Activated CD4-positive, CD25-positive, alpha-beta regulatory T cell treated with anti-CD3 and anti-CD28 coated beads, Interleukin-2, amount 50 U/mL, for 72 hours (primary cell): ENCODE measurements at regions not wholly inside any gene's neighbourhood (a gene's known extent, or its start where the extent isn't known, plus 50 kb on each side); places are given as distances from the start of the nearest gene placed in this dataset.

ENCODE experiments used
- DNase-seq: peaks from one replicate; pipeline ENCODE4 v3.0.0; 2021

GRCh38 chr13:22461854-22462490, 718.8 kb upstream of the SGCG start:
- no peak for DNase-seq

DNA sequence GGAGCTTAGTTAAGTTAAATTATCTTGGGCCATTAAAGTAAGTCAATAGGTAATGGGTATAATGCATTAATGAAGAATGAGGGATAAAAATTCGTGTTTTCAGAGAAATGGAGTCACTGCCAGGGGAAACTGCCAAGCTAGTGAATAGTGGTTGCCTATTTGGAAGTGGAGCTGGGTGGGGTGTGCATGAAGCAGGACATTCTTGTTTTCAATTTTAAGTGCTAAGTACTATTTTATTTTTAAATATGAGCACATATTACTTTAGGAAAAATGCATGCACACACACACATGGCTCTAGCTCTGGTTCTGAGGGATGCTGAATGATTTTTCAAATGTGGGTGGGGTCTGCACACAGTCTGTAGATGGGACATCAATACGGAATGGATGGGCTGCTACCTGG, 717.7 kb upstream of the SGCG start:
- no peak for DNase-seq

- DNase-seq: no peak
Observed at GRCh38 chr13:22468045-22468444, 712.7 kb upstream of the SGCG start.

GRCh38 chr13:22468824-22469223, 712.0 kb upstream of the SGCG start:
- DNase-seq: no peak

- DNase-seq: no peak
Observed at GRCh38 chr13:22469452-22469851, 711.3 kb upstream of the SGCG start.

DNA sequence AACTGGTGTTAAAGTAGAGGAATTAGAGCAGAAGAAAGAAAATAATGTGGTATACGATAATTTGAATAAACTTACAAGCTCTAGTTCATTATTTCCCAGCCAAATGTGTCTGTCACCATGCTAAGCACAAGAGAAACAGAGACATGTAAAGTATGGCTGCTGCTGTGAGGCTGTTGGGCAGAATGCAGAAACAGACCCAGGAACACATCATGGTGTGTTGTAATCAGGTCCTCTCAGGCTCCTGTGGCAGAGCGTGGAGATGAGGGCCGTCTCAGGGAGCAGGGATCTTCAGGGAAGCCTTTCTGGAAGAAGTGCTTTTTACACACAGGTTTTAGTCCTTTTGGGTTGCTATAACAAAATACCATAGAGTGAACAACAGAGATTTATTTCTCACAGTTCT, 710.7 kb upstream of the SGCG start:
- no peak for DNase-seq

DNA sequence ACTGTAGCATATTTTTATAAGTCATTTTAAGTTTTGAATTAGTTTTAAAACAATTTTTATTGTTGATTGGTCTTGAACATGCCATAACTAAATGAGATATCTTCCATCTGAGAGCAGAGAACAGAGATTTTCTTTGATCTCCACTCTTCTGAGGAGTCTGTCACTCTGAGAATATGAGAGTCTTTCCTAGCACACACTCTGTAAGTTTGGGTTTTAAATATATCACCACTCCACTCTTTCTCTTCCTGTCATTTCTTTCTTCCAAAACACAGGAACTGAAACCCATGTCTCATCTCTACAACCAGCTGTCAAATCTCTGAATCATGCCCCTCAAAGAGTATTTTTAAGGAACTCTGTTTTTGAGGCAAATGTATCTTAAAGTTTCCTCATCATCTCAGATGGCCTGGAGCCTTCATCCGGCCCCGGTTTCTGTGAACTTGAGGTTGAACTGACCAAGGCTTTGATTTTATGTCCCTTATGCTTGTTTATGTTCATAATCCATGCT, 698.2 kb upstream of the SGCG start:
- DNase-seq: no peak

GRCh38 chr13:22483276-22483675, 697.5 kb upstream of the SGCG start:
- DNase-seq: no peak

- DNase-seq: no peak
Observed at GRCh38 chr13:22486490-22486889, 694.3 kb upstream of the SGCG start.

DNA sequence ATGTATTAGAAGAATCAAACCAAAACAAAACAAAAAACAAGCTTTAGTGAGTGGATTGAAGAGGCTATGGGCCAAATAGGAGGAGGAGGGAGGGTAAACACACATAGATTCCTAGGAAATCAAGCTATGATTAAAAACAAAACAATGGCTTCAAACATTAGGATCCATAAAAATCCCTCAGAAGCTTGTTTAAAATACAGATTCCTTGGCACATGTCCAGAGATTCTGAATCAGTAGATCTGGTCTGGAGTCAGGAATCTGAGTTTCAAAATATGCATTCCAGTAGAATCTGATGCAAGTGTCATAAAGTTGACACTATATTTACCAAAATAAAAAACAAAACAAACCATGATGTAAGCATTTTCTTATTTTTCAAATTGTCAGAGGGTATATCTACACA, 692.8 kb upstream of the SGCG start:
- no peak for DNase-seq

- DNase-seq: no peak
Observed at GRCh38 chr13:22489771-22490170, 691.0 kb upstream of the SGCG start.

DNA sequence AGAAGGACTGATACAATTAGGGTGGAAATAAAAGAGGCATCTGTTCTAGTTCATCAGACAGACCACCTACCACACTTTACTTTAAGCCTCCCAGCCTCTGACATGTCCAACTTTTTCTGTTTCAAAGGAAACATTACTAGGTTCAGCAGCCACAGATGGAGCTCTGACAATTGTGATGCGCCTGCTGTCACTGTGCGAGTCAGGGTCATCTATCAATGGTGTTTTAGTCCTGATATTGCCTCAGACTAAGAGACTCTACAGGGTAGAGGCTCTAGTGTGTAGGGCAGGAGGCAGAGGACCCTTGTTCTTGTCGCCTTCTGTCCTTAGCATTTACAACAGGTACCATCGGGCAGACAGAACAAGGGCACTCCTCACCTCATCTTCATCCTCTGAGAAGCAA, 685.0 kb upstream of the SGCG start:
- no peak for DNase-seq

GRCh38 chr13:22496803-22497508, 683.8 kb upstream of the SGCG start:
- DNase-seq: no peak

GRCh38 chr13:22497991-22498780, 682.6 kb upstream of the SGCG start:
- DNase-seq: no peak

DNA sequence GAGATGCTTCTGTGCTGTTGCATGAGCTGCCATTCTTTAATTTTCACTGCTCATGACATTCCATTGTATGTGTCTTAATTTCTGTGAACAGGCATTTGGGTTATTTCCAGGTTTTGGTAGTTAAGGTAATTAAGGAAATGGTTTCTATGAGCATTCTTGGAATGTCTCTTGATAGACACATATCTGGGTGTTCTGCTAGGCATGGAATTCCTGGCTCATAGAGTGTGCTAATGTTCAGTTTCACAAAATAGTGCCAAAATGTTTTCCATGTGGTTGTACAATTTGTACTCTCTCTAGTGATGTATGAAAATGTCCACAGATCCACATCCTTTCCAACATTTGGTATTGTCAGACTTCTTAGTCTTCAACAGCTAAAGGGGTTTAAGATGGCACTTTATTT, 680.9 kb upstream of the SGCG start:
- no peak for DNase-seq

GRCh38 chr13:22505489-22505888, 675.3 kb upstream of the SGCG start:
- no peak for DNase-seq

- no peak for DNase-seq
Observed at GRCh38 chr13:22506096-22506691, 674.6 kb upstream of the SGCG start.

DNA sequence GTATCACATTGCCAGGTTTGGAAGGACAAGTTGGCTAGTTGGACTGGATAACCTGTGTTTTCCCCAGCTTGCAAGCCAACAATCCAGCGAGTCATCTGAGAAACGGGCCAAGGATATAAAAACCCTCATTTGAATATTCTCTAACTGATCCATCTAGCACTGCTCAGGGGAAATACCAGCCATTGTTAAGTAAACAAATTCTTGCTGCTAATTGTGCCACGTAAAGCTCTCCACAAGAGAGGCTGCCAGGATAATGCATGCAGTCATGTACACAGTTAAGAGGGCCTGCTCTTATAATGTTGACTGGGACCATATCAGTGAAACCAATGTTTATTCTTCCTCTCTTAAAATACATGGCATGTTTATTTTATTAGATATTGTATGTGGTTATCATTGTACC, 663.2 kb upstream of the SGCG start:
- no peak for DNase-seq

- no peak for DNase-seq
Observed at GRCh38 chr13:22536851-22537250, 643.9 kb upstream of the SGCG start.

DNA sequence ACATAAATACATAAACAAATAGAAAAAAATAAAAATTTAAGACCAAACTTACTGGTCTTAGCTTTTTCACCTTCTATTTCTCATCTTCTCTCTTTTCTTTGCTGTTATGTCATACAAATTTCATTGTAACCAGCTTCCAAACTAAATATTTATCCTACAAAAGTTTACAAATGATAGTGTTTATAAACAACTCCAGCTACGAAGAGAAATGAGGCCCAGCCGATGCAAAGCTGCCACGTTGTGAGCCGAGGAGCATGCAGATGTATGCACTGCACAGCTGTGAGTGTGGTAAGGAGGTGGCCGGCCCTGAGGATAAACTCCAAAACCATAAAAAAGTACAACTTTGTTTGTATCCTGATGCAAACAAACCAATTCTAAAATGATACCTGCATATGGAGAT, 642.4 kb upstream of the SGCG start:
- no peak for DNase-seq

- no peak for DNase-seq
Observed at GRCh38 chr13:22549126-22549525, 631.7 kb upstream of the SGCG start.

DNA sequence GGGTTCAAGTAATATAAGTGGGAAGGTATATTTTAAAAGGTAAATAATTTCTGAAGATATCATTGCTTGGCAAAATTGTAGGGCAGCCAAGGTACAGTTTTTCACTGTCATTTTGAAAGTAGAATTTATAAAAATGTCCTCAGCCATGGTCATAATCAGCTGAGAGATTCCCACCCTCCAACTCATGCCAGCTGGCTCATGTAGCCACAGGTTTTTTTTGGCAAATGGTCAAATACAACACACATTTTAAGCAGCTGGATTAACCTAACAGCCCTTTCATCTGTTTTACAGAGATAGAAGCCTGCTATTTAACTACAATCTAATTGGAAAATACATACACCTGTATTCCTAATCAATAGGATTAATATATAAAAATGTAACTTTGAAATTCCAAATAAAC, 619.2 kb upstream of the SGCG start:
- DNase-seq: no peak

DNA sequence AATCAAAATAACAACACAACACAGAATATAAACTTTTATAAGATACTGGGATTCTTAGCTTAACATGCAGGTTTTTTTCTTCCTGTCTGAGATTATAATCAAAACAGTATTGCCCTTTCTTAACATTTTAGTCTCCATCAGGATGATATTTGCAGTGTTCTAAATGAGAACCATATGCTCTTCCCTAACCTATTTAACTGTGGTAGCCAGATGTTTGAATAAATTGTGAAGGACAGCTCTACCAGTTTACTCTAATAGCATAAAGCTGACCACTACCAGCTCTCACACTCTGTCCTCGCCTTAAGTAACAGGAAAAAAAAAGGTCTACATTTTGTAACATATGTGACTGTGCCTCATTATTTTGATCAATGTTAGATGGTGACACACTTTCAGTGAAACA, 618.7 kb upstream of the SGCG start:
- no peak for DNase-seq

DNA sequence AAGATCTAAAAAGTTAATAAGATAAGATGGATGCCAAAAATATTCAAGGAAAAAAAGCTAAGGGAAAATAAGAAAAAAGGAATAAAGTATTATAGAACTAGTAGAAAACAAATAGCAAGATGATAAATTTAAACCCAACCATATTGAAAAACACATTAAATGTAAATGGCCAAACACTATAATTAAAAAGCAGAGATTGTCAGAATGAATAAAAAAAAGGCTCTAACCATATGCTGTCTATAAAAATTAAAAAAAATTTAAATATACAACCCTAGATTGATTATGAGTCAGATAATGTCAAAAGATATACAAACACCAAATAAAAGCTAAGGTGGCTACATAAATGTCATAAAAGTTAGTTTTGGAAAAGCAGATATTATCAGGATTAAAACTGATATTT, 617.5 kb upstream of the SGCG start:
- DNase-seq: no peak
